Neural crest cell (in vitro differentiated cells): ENCODE measurements at regions not wholly inside any gene's neighbourhood (a gene's known extent, or its start where the extent isn't known, plus 50 kb on each side); places are given as distances from the start of the nearest gene placed in this dataset.

Experiments used
- DNase-seq: peaks from one replicate; pipeline ENCODE4 v3.0.0; 2021; ENCODE audit warnings: low read depth, mixed read lengths, low spot score
- H3K27ac Mint-ChIP-seq: one replicate; pipeline ENCODE4 v1.8.0; 2021; ENCODE audit warnings: mild to moderate bottlenecking, mixed read lengths; ENCODE audit not compliant: unreplicated experiment
- H3K27me3 Mint-ChIP-seq: 2 replicates; pipeline ENCODE4 v1.8.0; 2021; ENCODE audit warnings: low read depth, mild to moderate bottlenecking, mixed read lengths
- H3K36me3 Mint-ChIP-seq: 2 replicates; pipeline ENCODE4 v1.8.0; 2021; ENCODE audit warnings: low read depth, mild to moderate bottlenecking, mixed read lengths
- H3K4me1 Mint-ChIP-seq: 2 replicates; pipeline ENCODE4 v1.8.0; 2021; ENCODE audit warnings: mixed read lengths
- H3K4me3 Mint-ChIP-seq: one replicate; pipeline ENCODE4 v1.8.0; 2021; ENCODE audit warnings: mild to moderate bottlenecking, mixed read lengths
- H3K9me3 Mint-ChIP-seq: 2 replicates; pipeline ENCODE4 v1.8.0; 2021; ENCODE audit warnings: mixed read lengths
- TF ChIP-seq, protein P1 (sequence below): fragments of 200-600 bp; sonication (generic); conservative IDR thresholded peaks from 2 replicates; pipeline ENCODE4 v1.5.0; 2021; ENCODE audit warnings: antibody characterized with exemption, mild to moderate bottlenecking

- no peak for DNase-seq
- no peaks in the 10 kb centered on the region for H3K27me3 Mint-ChIP-seq
- H3K36me3 Mint-ChIP-seq: no peaks in the 10 kb centered on the region
- peaks cover 5% of the 10 kb centered on the region for H3K4me1 Mint-ChIP-seq
- TF ChIP-seq, protein P1, sequence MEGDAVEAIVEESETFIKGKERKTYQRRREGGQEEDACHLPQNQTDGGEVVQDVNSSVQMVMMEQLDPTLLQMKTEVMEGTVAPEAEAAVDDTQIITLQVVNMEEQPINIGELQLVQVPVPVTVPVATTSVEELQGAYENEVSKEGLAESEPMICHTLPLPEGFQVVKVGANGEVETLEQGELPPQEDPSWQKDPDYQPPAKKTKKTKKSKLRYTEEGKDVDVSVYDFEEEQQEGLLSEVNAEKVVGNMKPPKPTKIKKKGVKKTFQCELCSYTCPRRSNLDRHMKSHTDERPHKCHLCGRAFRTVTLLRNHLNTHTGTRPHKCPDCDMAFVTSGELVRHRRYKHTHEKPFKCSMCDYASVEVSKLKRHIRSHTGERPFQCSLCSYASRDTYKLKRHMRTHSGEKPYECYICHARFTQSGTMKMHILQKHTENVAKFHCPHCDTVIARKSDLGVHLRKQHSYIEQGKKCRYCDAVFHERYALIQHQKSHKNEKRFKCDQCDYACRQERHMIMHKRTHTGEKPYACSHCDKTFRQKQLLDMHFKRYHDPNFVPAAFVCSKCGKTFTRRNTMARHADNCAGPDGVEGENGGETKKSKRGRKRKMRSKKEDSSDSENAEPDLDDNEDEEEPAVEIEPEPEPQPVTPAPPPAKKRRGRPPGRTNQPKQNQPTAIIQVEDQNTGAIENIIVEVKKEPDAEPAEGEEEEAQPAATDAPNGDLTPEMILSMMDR: no peak
- no peak overlapping the region for H3K4me3 Mint-ChIP-seq
- H3K9me3 Mint-ChIP-seq: peaks cover 4% of the 10 kb centered on the region
- H3K27ac Mint-ChIP-seq: no peak overlapping the region
Measured at GRCh38 chr1:147811273-147811672, 50.9 kb upstream of the GJA5 start.

DNA sequence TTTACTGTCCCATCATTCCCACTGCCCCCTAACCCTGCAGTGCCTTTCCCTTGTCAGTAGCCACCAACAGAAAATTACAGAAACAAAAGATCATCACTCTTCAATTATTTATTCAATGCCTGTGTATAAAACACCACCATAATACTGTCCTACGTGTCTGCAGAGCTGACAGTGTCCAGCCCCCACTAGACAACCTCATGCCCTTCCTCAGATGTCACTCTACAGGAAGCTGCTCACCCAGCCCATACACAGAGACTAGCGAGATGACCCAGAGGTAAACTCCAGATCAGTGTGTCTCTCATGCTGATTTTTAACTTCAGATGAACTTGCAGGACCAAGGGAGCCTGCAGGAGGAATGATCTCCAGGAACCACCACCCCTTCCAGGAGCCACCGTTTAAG is 51.3 kb upstream of the GJA5 start:
- no peak overlapping the region for H3K4me3 Mint-ChIP-seq
- H3K4me1 Mint-ChIP-seq: peaks cover 5% of the 10 kb centered on the region
- H3K27ac Mint-ChIP-seq: no peak overlapping the region
- DNase-seq: no peak
- TF ChIP-seq, protein P1: no peak
- H3K9me3 Mint-ChIP-seq: peaks cover 4% of the 10 kb centered on the region
- H3K36me3 Mint-ChIP-seq: no peaks in the 10 kb centered on the region
- H3K27me3 Mint-ChIP-seq: no peaks in the 10 kb centered on the region

GRCh38 chr1:147812799-147813198 is 52.4 kb upstream of the GJA5 start:
- H3K36me3 Mint-ChIP-seq: no peaks in the 10 kb centered on the region
- no peak overlapping the region for H3K4me3 Mint-ChIP-seq
- H3K27ac Mint-ChIP-seq: no peak overlapping the region
- DNase-seq: no peak
- TF ChIP-seq, protein P1: no peak
- peaks cover 4% of the 10 kb centered on the region for H3K9me3 Mint-ChIP-seq
- H3K4me1 Mint-ChIP-seq: peaks cover 5% of the 10 kb centered on the region
- H3K27me3 Mint-ChIP-seq: no peaks in the 10 kb centered on the region

GRCh38 chr1:147815503-147815902 is 55.1 kb upstream of the GJA5 start:
- Mint-ChIP-seq H3K4me1 (peaks cover 12% of the 10 kb centered on the region), H3K9me3 (peaks cover 4% of the 10 kb centered on the region), H3K27me3 (no peaks in the 10 kb centered on the region), H3K27ac (peak overlapping the region; percentile 94), H3K36me3 (no peaks in the 10 kb centered on the region), H3K4me3 (no peak overlapping the region)
- TF ChIP-seq, protein P1: no peak
- DNase-seq: no peak

DNA sequence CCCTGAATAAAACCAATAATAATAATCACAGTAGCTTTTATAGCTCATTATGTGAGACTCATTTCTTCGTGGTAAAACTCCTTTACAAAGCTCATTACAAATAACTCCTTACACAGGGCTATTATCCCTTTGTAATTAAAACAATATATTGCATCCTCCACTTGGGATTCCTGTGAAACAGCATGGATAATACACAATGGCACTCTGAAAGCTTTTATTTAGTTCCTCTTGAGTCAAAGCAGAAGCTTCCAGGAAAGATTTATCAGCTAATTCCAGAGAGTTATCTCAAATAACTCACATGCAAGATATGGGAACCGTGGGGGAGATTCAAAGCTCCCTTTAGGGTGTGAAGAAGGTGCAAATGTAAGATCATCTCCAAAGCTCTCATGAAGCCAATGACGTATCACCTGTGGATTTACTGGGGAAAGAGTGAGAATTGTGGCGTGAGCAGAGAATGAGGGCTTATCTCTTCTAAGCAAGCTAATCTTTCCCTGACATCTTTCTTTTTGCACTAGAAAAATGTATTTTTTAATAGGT is 60.4 kb upstream of the GJA5 start:
- Mint-ChIP-seq H3K9me3 (no peaks in the 10 kb centered on the region), H3K4me3 (no peak overlapping the region), H3K36me3 (no peaks in the 10 kb centered on the region), H3K27ac (no peak overlapping the region), H3K27me3 (no peaks in the 10 kb centered on the region), H3K4me1 (peaks cover 7% of the 10 kb centered on the region)
- TF ChIP-seq, protein P1: no peak
- no peak for DNase-seq
